ENCODE measurements at regions not wholly inside any gene's neighbourhood (a gene's known extent, or its start where the extent isn't known, plus 50 kb on each side); places are given as distances from the start of the nearest gene placed in this dataset.

- no peak for TF ChIP-seq CTCF (IDR thresholded peaks at IDR 0.05)
These were observed 208.2 kb upstream of the GRIK3 start for GRCh38 chr1:37242501-37242900.

- no peak for TF ChIP-seq CTCF (IDR thresholded peaks at IDR 0.05)
These were observed 209.2 kb upstream of the GRIK3 start for GRCh38 chr1:37243368-37244082.

- TF ChIP-seq CTCF (IDR thresholded peaks at IDR 0.05): no peak
These were observed 209.8 kb upstream of the GRIK3 start for GRCh38 chr1:37244083-37244480.

- TF ChIP-seq CTCF (IDR thresholded peaks at IDR 0.05): no peak
These were observed 210.5 kb upstream of the GRIK3 start for GRCh38 chr1:37244815-37245214.

GRCh38 chr1:37246631-37247030, 212.3 kb upstream of the GRIK3 start:
- no peak for TF ChIP-seq CTCF (IDR thresholded peaks at IDR 0.05)

GRCh38 chr1:37250371-37250770, 216.1 kb upstream of the GRIK3 start:
- no peak for TF ChIP-seq CTCF (IDR thresholded peaks at IDR 0.05)

- TF ChIP-seq CTCF (IDR thresholded peaks at IDR 0.05): no peak
These were observed 219.1 kb upstream of the ZC3H12A start for GRCh38 chr1:37255136-37255795.

All from LNCAP (cell line).